ENCODE measurements at regions not wholly inside any gene's neighbourhood (a gene's known extent, or its start where the extent isn't known, plus 50 kb on each side); places are given as distances from the start of the nearest gene placed in this dataset.
"Not testable (repeated sequence)": the region's sequence is repeated elsewhere in the genome, so short reads cannot be mapped to it uniquely, and the experiment has no call there.

GRCh38 chr12:9343731-9344130 is 135.5 kb upstream of the PZP start:
- no peak overlapping the region for H3K27ac Mint-ChIP-seq (ENCODE audit: unreplicated experiment)
- H3K9me3 Mint-ChIP-seq, result no peaks in the 10 kb centered on the region
- H3K4me1 Mint-ChIP-seq, result peaks cover 6% of the 10 kb centered on the region
- H3K4me3 Mint-ChIP-seq, result no peak overlapping the region
- H3K27me3 Mint-ChIP-seq (ENCODE audit: low read depth), result no peaks in the 10 kb centered on the region
- no peak for TF ChIP-seq CTCF (conservative IDR thresholded peaks at IDR 0.05)
- peaks cover 5% of the 10 kb centered on the region for H3K36me3 Mint-ChIP-seq (ENCODE audit: low read depth)
- no peak for DNase-seq (ENCODE audit: low read depth, low spot score)

- Mint-ChIP-seq H3K27ac (ENCODE audit: unreplicated experiment) (peak overlapping the region; percentile 52), H3K9me3 (no peaks in the 10 kb centered on the region), H3K36me3 (ENCODE audit: low read depth) (no peaks in the 10 kb centered on the region), H3K4me1 (peaks cover 6% of the 10 kb centered on the region), H3K27me3 (ENCODE audit: low read depth) (no peaks in the 10 kb centered on the region), H3K4me3 (no peak overlapping the region)
- DNase-seq (ENCODE audit: low read depth, low spot score), result no peak
- TF ChIP-seq CTCF (conservative IDR thresholded peaks at IDR 0.05), result no peak
These were observed 134.6 kb upstream of the PZP start for GRCh38 chr12:9342614-9343353.

- peaks cover 6% of the 10 kb centered on the region for H3K4me1 Mint-ChIP-seq
- no peaks in the 10 kb centered on the region for H3K27me3 Mint-ChIP-seq (ENCODE audit: low read depth)
- H3K27ac Mint-ChIP-seq (ENCODE audit: unreplicated experiment), result no peak overlapping the region
- H3K36me3 Mint-ChIP-seq (ENCODE audit: low read depth), result peaks cover 8% of the 10 kb centered on the region
- DNase-seq (ENCODE audit: low read depth, low spot score), result no peak
- no peak for TF ChIP-seq CTCF (conservative IDR thresholded peaks at IDR 0.05)
- no peak overlapping the region for H3K4me3 Mint-ChIP-seq
- peaks cover 7% of the 10 kb centered on the region for H3K9me3 Mint-ChIP-seq
These were observed 133.0 kb upstream of the PZP start for GRCh38 chr12:9341260-9341585.

GRCh38 chr12:9340422-9341259 is 132.4 kb upstream of the PZP start:
- peaks cover 9% of the 10 kb centered on the region for H3K9me3 Mint-ChIP-seq
- H3K27me3 Mint-ChIP-seq (ENCODE audit: low read depth), result no peaks in the 10 kb centered on the region
- no peak overlapping the region for H3K4me3 Mint-ChIP-seq
- no peak overlapping the region for H3K27ac Mint-ChIP-seq (ENCODE audit: unreplicated experiment)
- DNase-seq (ENCODE audit: low read depth, low spot score), result no peak
- peaks cover 6% of the 10 kb centered on the region for H3K4me1 Mint-ChIP-seq
- peaks cover 10% of the 10 kb centered on the region for H3K36me3 Mint-ChIP-seq (ENCODE audit: low read depth)
- TF ChIP-seq CTCF (conservative IDR thresholded peaks at IDR 0.05), result peak; percentile 26

GRCh38 chr12:9337656-9338055 is 129.5 kb upstream of the PZP start:
- TF ChIP-seq CTCF (conservative IDR thresholded peaks at IDR 0.05), result no peak
- Mint-ChIP-seq H3K27ac (ENCODE audit: unreplicated experiment) (no peak overlapping the region), H3K4me3 (no peak overlapping the region), H3K27me3 (ENCODE audit: low read depth) (no peaks in the 10 kb centered on the region), H3K4me1 (peaks cover 18% of the 10 kb centered on the region), H3K9me3 (peaks cover 9% of the 10 kb centered on the region), H3K36me3 (ENCODE audit: low read depth) (peaks cover 13% of the 10 kb centered on the region)
- DNase-seq (ENCODE audit: low read depth, low spot score), result no peak

GRCh38 chr12:9336375-9337011 is 128.3 kb upstream of the PZP start:
- H3K4me3 Mint-ChIP-seq; H3K27me3 Mint-ChIP-seq (ENCODE audit: low read depth); H3K9me3 Mint-ChIP-seq; H3K27ac Mint-ChIP-seq (ENCODE audit: unreplicated experiment); DNase-seq (ENCODE audit: low read depth, low spot score): not testable (repeated sequence)
- Mint-ChIP-seq H3K36me3 (ENCODE audit: low read depth) (peaks cover 13% of the 10 kb centered on the region), H3K4me1 (peaks cover 18% of the 10 kb centered on the region)

Data from neural crest cell (in vitro differentiated cells).